ENCODE measurements at regions not wholly inside any gene's neighbourhood (a gene's known extent, or its start where the extent isn't known, plus 50 kb on each side); places are given as distances from the start of the nearest gene placed in this dataset.

GRCh38 chr7:110607050-110607857 is 483.7 kb upstream of the LRRN3 start:
- no peak for DNase-seq

- no peak for DNase-seq
Observed at GRCh38 chr7:110609336-110609735, 481.6 kb upstream of the LRRN3 start.

DNA sequence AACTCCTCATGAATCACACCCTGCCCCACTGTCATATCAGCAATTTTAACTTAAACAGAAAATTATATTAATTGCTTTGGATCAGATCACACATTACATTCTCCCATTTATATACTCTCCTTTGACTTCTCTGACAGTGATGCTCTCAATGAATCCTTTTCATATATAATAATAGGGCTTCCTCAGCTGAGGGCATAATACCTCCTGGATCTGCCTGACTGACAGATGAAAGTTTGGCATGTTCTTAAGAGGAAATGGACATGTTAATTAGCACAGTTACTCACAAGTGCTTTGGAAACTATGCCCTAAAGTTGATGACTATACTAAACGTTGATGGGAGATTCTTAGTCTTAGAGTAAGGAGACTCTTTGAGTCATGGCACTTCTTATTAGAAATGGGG is 478.2 kb upstream of the LRRN3 start:
- DNase-seq = no peak

Measured in SHP77 treated with DMSO at 0.1 percent for 48 hours (cell line).